A549 (cell line): ENCODE measurements at regions not wholly inside any gene's neighbourhood (a gene's known extent, or its start where the extent isn't known, plus 50 kb on each side); places are given as distances from the start of the nearest gene placed in this dataset.

Experiments
- ATAC-seq, 2 experiments: fragments of 200-7000 bp in 1 of 2; fragments of >200 bp in 1 of 2; cut with Nextera tagmentation in 1 of 2; cut with Tn5 transposase in 1 of 2; 3 replicates each; pipeline versions ENCODE4 v1.8.0 to v1.9.1; 2018 to 2020; ENCODE audit warnings: mild to moderate bottlenecking in 1 of 2, moderate library complexity in 1 of 2
- CTCF ChIA-PET: fragments of 300-600 bp; sonication (Branson Sonifier 250); formaldehyde crosslinking; extraction: SDS; loops from one replicate; lab custom pipeline; 2021; ENCODE audit warnings: antibody characterized with exemption, inconsistent platforms; lab: Yijun Ruan, JAX
- POLR2A ChIA-PET: fragments of 350-600 bp; formaldehyde crosslinking; extraction: SDS; loops from one replicate; lab custom pipeline; 2021; ENCODE audit warnings: antibody characterized with exemption, inconsistent platforms; lab: Yijun Ruan, JAX
- DNase-seq, 2 experiments: peaks; one replicate each; pipeline versions ENCODE4 v3.0.0 to v3.0.0-alpha.2; 2011 to 2016; ENCODE audit warnings: low read depth in 1 of 2, low spot score in 1 of 2
- FAIRE-seq: peaks from 2 replicates; lab custom pipeline; 2011; peaks lifted over from hg19 to GRCh38; lab: Jason Lieb, UNC
- H3K27ac ChIP-seq, 2 experiments: fragments of >200 bp; sonication (Bioruptor Twin); formaldehyde crosslinking; 3 replicates each; pipeline ENCODE4 v1.5.1; 2016 to 2017
- H3K4me1 ChIP-seq: fragments of >200 bp; sonication (Bioruptor Twin); formaldehyde crosslinking; 3 replicates; pipeline ENCODE4 v1.6.1; 2016
- H3K4me2 ChIP-seq: fragments of >200 bp; sonication (Bioruptor Twin); formaldehyde crosslinking; 3 replicates; pipeline ENCODE4 v1.6.1; 2016
- H3K4me3 ChIP-seq: fragments of >200 bp; sonication (Bioruptor Twin); formaldehyde crosslinking; 3 replicates; pipeline ENCODE4 v1.5.1; 2016
- H3K9me3 ChIP-seq: fragments of >200 bp; sonication (Bioruptor Twin); formaldehyde crosslinking; 3 replicates; pipeline ENCODE4 v1.6.1; 2016
- CTCF ChIP-seq: fragments of >200 bp; sonication (Bioruptor Twin); formaldehyde crosslinking; IDR thresholded peaks from 3 replicates; pipeline ENCODE4 v1.5.1; 2016
- EHF ChIP-seq: fragments of 250-450 bp; sonication (Bioruptor Pico); IDR thresholded peaks from 2 replicates; pipeline ENCODE4 v1.5.0; 2020; ENCODE audit warnings: mild to moderate bottlenecking
- EHMT2 ChIP-seq: fragments of 200-600 bp; sonication (generic); IDR thresholded peaks from 2 replicates; pipeline ENCODE4 v1.6.1; 2016; ENCODE audit warnings: antibody characterized with exemption, low read depth, mild to moderate bottlenecking, moderate library complexity
- ELK1 ChIP-seq: fragments of 150-350 bp; IDR thresholded peaks from 2 replicates; pipeline ENCODE4 v1.6.1; 2014; ENCODE audit warnings: low read depth, mild to moderate bottlenecking, low read length
- GATA3 ChIP-seq: IDR thresholded peaks from 2 replicates; pipeline ENCODE4 v1.6.1; 2012; ENCODE audit warnings: borderline replicate concordance
- HES2 ChIP-seq: fragments of >200 bp; sonication (Bioruptor Twin); formaldehyde crosslinking; IDR thresholded peaks from 2 replicates; pipeline ENCODE4 v1.6.1; 2016
- HEYL ChIP-seq: fragments of 250-450 bp; sonication (Bioruptor Pico); IDR thresholded peaks from 2 replicates; pipeline ENCODE4 v1.8.0; 2021; ENCODE audit warnings: mild to moderate bottlenecking, moderate library complexity
- HOXB5 ChIP-seq: fragments of 250-450 bp; sonication (Bioruptor Pico); IDR thresholded peaks from 2 replicates; pipeline ENCODE4 v1.5.0; 2020; ENCODE audit warnings: mild to moderate bottlenecking, moderate library complexity
- JUNB ChIP-seq: fragments of >200 bp; sonication (Bioruptor Twin); formaldehyde crosslinking; IDR thresholded peaks from 2 replicates; pipeline ENCODE4 v1.6.1; 2016
- MAFK ChIP-seq: fragments of 450-650 bp; IDR thresholded peaks from 2 replicates; pipeline ENCODE4 v1.6.1; 2014; ENCODE audit not compliant: partially characterized antibody
- MAX ChIP-seq: IDR thresholded peaks from 2 replicates; pipeline ENCODE4 v1.6.1; 2012
- MAZ ChIP-seq: fragments of 150-350 bp; IDR thresholded peaks from 2 replicates; pipeline ENCODE4 v1.6.1; 2014; ENCODE audit warnings: antibody characterized with exemption, low read depth, low read length, borderline replicate concordance
- NR3C1 ChIP-seq: fragments of >200 bp; sonication (Bioruptor Twin); formaldehyde crosslinking; IDR thresholded peaks from 3 replicates; pipeline ENCODE4 v1.6.1; 2017
- POLR2A ChIP-seq: IDR thresholded peaks from 2 replicates; pipeline ENCODE4 v1.6.1; 2012; ENCODE audit warnings: mild to moderate bottlenecking, low read length
- RARB ChIP-seq: fragments of 250-450 bp; sonication (Bioruptor Pico); IDR thresholded peaks from 2 replicates; pipeline ENCODE4 v1.8.0; 2021; ENCODE audit warnings: mild to moderate bottlenecking, moderate library complexity
- REST ChIP-seq: fragments of 200-600 bp; sonication (generic); IDR thresholded peaks from 2 replicates; pipeline ENCODE4 v1.6.1; 2016; ENCODE audit warnings: antibody characterized with exemption, mild to moderate bottlenecking, moderate library complexity
- ZC3H11A ChIP-seq: fragments of 450-650 bp; IDR thresholded peaks from 2 replicates; pipeline ENCODE4 v1.6.1; 2014; ENCODE audit warnings: antibody characterized with exemption, mild to moderate bottlenecking
- ZSCAN20 ChIP-seq: fragments of 250-450 bp; sonication (Bioruptor Pico); IDR thresholded peaks from 2 replicates; pipeline ENCODE4 v1.8.0; 2022; ENCODE audit warnings: mild to moderate bottlenecking, moderate library complexity
- WGBS: methylation state at CpG from one replicate; pipeline ENCODE4 v1.1.6; 2017; ENCODE audit errors: missing lambda C conversion rate; 5-methylcytosine and 5-hydroxymethylcytosine counted together

GRCh38 chr14:30798961-30799360 is 75.4 kb upstream of the COCH start:
- FAIRE-seq = no peak
- CTCF ChIA-PET = no interaction called here
- 19% methylated on average over 2 of the region's 2 CpGs for WGBS

More at GRCh38 chr14:30798961-30799360, 75.4 kb upstream of the COCH start:
- H3K27ac ChIP-seq = no peak overlapping the region
- no peak overlapping the region for H3K4me3 ChIP-seq
- DNase-seq (no peak), ATAC-seq (no peak)
- H3K9me3 ChIP-seq = no peaks in the 10 kb centered on the region
- POLR2A ChIA-PET = no interaction called here
- no peak overlapping the region for H3K4me2 ChIP-seq
- TF ChIP-seq JUNB = no peak
- no peak for TF ChIP-seq GATA3
- no peak for TF ChIP-seq RARB (CRISPR knock-in tag)
- no peak for TF ChIP-seq EHMT2
- TF ChIP-seq MAX = no peak
- no peak for TF ChIP-seq HES2
- no peak for TF ChIP-seq NR3C1
- TF ChIP-seq EHF = no peak
- TF ChIP-seq MAFK = no peak
- no peak for TF ChIP-seq ZSCAN20
- TF ChIP-seq HOXB5 (CRISPR knock-in tag) = no peak
- no peak for TF ChIP-seq CTCF
- no peak for TF ChIP-seq ELK1
- no peak for TF ChIP-seq MAZ
- no peak for TF ChIP-seq POLR2A
- TF ChIP-seq ZC3H11A = no peak
- TF ChIP-seq REST = no peak
- no peak for TF ChIP-seq HEYL (CRISPR knock-in tag)
- no peaks in the 10 kb centered on the region for H3K4me1 ChIP-seq
